ENCODE measurements at regions not wholly inside any gene's neighbourhood (a gene's known extent, or its start where the extent isn't known, plus 50 kb on each side); places are given as distances from the start of the nearest gene placed in this dataset.

- TF ChIP-seq POLR2A (IDR thresholded peaks at IDR 0.05) = no peak
- TF ChIP-seq CTCF (IDR thresholded peaks at IDR 0.05) = no peak
These were observed 247.3 kb downstream of the GATA3 start for GRCh38 chr10:8301831-8302230.

All from esophagus squamous epithelium (tissue), 4 donors.